ENCODE measurements at regions not wholly inside any gene's neighbourhood (a gene's known extent, or its start where the extent isn't known, plus 50 kb on each side); places are given as distances from the start of the nearest gene placed in this dataset.

- Histone ChIP-seq H3K23ac (ENCODE audit: insufficient read length) (no peak overlapping the region), H2BK20ac (ENCODE audit: low read length) (no peak overlapping the region), H2BK12ac (ENCODE audit: low read depth, low read length) (no peak overlapping the region), H3K9ac (replicated peaks in 1 of 4; ENCODE audit: extremely low read depth in 1 of 4, low read depth in 3 of 4, low read length in 3 of 4) (no peak overlapping the region), H3K9me3 (ENCODE audit: insufficient read depth in 2 of 2, low read depth in 1 of 2, low read length in 1 of 2) (no peaks in the 10 kb centered on the region), H2AFZ (ENCODE audit: low read length) (no peak overlapping the region), H2AK5ac (ENCODE audit: low read depth, low read length) (no peak overlapping the region), H3K4ac (replicated peaks; ENCODE audit: insufficient read length, low read depth, low read length) (no peak overlapping the region), H3K27me3 (replicated peaks in 1 of 4; ENCODE audit: control insufficient read depth in 3 of 4, extremely low read depth in 1 of 4, insufficient read depth in 3 of 4, low read length in 3 of 4) (no peaks in the 10 kb centered on the region), H3K23me2 (ENCODE audit: low read depth, low read length) (no peaks in the 10 kb centered on the region), H2BK120ac (replicated peaks; ENCODE audit: low read depth, low read length) (no peak overlapping the region), H3K79me1 (ENCODE audit: low read depth, low read length) (no peaks in the 10 kb centered on the region), H3K4me1 (replicated peaks in 1 of 4; ENCODE audit: control insufficient read depth in 3 of 4, insufficient read depth in 4 of 4, low read length in 3 of 4) (no peaks in the 10 kb centered on the region), H3K36me3 (ENCODE audit: control insufficient read depth in 2 of 4, insufficient read depth in 4 of 4, low read length in 3 of 4) (no peaks in the 10 kb centered on the region), H4K20me1 (replicated peaks in 1 of 2; ENCODE audit: control insufficient read depth in 1 of 2, insufficient read depth in 2 of 2, low read length in 2 of 2) (no peaks in the 10 kb centered on the region), H3K4me2 (ENCODE audit: insufficient read depth in 1 of 2, low read depth in 2 of 2, low read length in 2 of 2) (no peak overlapping the region), H3K4me3 (ENCODE audit: extremely low read depth in 1 of 4, insufficient read depth in 2 of 4, low read depth in 3 of 4, low read length in 4 of 4) (no peak overlapping the region), H3K27ac (ENCODE audit: low read depth, low read length) (no peak overlapping the region), H2BK5ac (ENCODE audit: low read depth, low read length) (no peak overlapping the region), H3K56ac (replicated peaks; ENCODE audit: insufficient read length, low read depth, low read length) (no peak overlapping the region), H4K91ac (replicated peaks; ENCODE audit: insufficient read length, low read length) (no peak overlapping the region), H3K18ac (ENCODE audit: extremely low read depth, low read length) (no peak overlapping the region), H3K79me2 (ENCODE audit: control insufficient read depth in 1 of 2, insufficient read depth in 2 of 2, low read length in 2 of 2) (no peaks in the 10 kb centered on the region), H4K8ac (ENCODE audit: extremely low read depth, insufficient read depth, low read length) (no peak overlapping the region), H3K14ac (ENCODE audit: insufficient read length) (no peak overlapping the region), H2BK15ac (ENCODE audit: low read length) (no peak overlapping the region), H4K5ac (ENCODE audit: insufficient read length, low read depth, low read length) (no peak overlapping the region)
- ChIA-PET POLR2A (ENCODE audit: partially characterized antibody) (no interaction called here), CTCF (ENCODE audit: partially characterized antibody) (no interaction called here)
- no peak for FAIRE-seq
- DNase-seq (ENCODE audit: low read depth in 1 of 2, low spot score in 2 of 2) = no peak
- 93% methylated on average over 2 of the region's 2 CpGs; no CpG with 5 or more reads in 1 of the 2 experiments for WGBS, 2 experiments (ENCODE audit: extremely low coverage in 1 of 2, insufficient coverage in 1 of 2, insufficient read length in 1 of 2, insufficient replicate concordance in 2 of 2, low coverage in 1 of 2, low lambda C conversion rate in 2 of 2, missing lambda C conversion rate in 1 of 2)
- TF ChIP-seq HDAC2 (IDR thresholded peaks at IDR 0.05; ENCODE audit: borderline replicate concordance in 1 of 2, low read depth in 2 of 2, low read length in 2 of 2) (no peak), CBX8 (IDR thresholded peaks at IDR 0.05; ENCODE audit: borderline replicate concordance, low read depth, low read length) (no peak), TAF1 (IDR thresholded peaks at IDR 0.05; ENCODE audit: low read depth, low read length) (no peak), SP1 (IDR thresholded peaks at IDR 0.05; ENCODE audit: low read depth, low read length) (no peak), EZH2 (IDR thresholded peaks at IDR 0.05; ENCODE audit: low read depth, low read length, severe bottlenecking) (no peak), SAP30 (IDR thresholded peaks at IDR 0.05; ENCODE audit: insufficient read depth, insufficient replicate concordance, low read length) (no peak), TAF7 (optimal IDR thresholded peaks at IDR 0.05; ENCODE audit: borderline replicate concordance, low read depth, low read length) (no peak), SRF (IDR thresholded peaks at IDR 0.05; ENCODE audit: low read depth, low read length) (no peak), CREB1 (IDR thresholded peaks at IDR 0.05) (no peak), BRCA1 (IDR thresholded peaks at IDR 0.05; ENCODE audit: low read depth, low read length) (no peak), KDM4A (IDR thresholded peaks at IDR 0.05; ENCODE audit: low read depth, low read length, severe bottlenecking) (no peak), EP300 (IDR thresholded peaks at IDR 0.05; ENCODE audit: borderline replicate concordance in 1 of 2, low read depth in 2 of 2, low read length in 2 of 2) (no peak), GTF2F1 (IDR thresholded peaks at IDR 0.05; ENCODE audit: borderline replicate concordance, low read depth, low read length) (no peak), NRF1 (IDR thresholded peaks at IDR 0.05; ENCODE audit: low read depth, low read length) (no peak), NANOG (IDR thresholded peaks at IDR 0.05; ENCODE audit: insufficient read depth, low read depth, low read length, poor library complexity, severe bottlenecking) (no peak)
These were observed 587.7 kb upstream of the NR2F2 start for GRCh38 chr15:95742836-95743235.

Measured in H1 (cell line).